LNCAP (cell line): ENCODE measurements at regions not wholly inside any gene's neighbourhood (a gene's known extent, or its start where the extent isn't known, plus 50 kb on each side); places are given as distances from the start of the nearest gene placed in this dataset.

Source experiments
- CTCF ChIP-seq: fragments of 450-650 bp; IDR thresholded peaks from 2 replicates; pipeline ENCODE4 v1.5.1; 2017; ENCODE audit warnings: mild to moderate bottlenecking

GRCh38 chr10:36771725-36772124 is 353.7 kb upstream of the ANKRD30A start:
- TF ChIP-seq CTCF, result no peak

- TF ChIP-seq CTCF, result no peak
These were observed 358.5 kb upstream of the ANKRD30A start for GRCh38 chr10:36766940-36767339.

- no peak for TF ChIP-seq CTCF
These were observed 359.0 kb upstream of the ANKRD30A start for GRCh38 chr10:36766415-36766810.

GRCh38 chr10:36765782-36766414 is 359.5 kb upstream of the ANKRD30A start:
- no peak for TF ChIP-seq CTCF

- no peak for TF ChIP-seq CTCF
These were observed 360.6 kb upstream of the ANKRD30A start for GRCh38 chr10:36764823-36765222.

- TF ChIP-seq CTCF, result no peak
These were observed 364.3 kb upstream of the ANKRD30A start for GRCh38 chr10:36761121-36761520.

GRCh38 chr10:36759141-36759805 is 366.1 kb upstream of the ANKRD30A start:
- no peak for TF ChIP-seq CTCF
